CD4-positive, alpha-beta T cell (primary cell): ENCODE measurements at regions not wholly inside any gene's neighbourhood (a gene's known extent, or its start where the extent isn't known, plus 50 kb on each side); places are given as distances from the start of the nearest gene placed in this dataset.

Experiments
- ATAC-seq: fragments of 200-7000 bp; cut with Tn5 transposase; one replicate; pipeline ENCODE4 v1.10.0; 2022; ENCODE audit warnings: mild to moderate bottlenecking; ENCODE audit not compliant: poor library complexity
- CTCF ChIA-PET: fragments of 350-600 bp; sonication (Branson Sonifier 250); formaldehyde crosslinking; loops from one replicate; lab custom pipeline; 2021; ENCODE audit warnings: antibody characterized with exemption, inconsistent platforms; lab: Charles Lee
- POLR2A ChIA-PET: fragments of 350-600 bp; sonication (Branson Sonifier 250); formaldehyde crosslinking; loops from one replicate; lab custom pipeline; 2021; ENCODE audit warnings: antibody characterized with exemption, inconsistent platforms; lab: Charles Lee
- DNase-seq, 14 experiments: peaks; one replicate each; pipeline ENCODE4 v3.0.0-alpha.2; 2013 to 2020; ENCODE audit warnings: mixed read lengths in 2 of 14
- H3K27ac ChIP-seq, 2 donors: one replicate each; pipeline versions ENCODE4 v1.5.1 to v1.7.0; 2013; ENCODE audit warnings: low read length in 2 of 2, low read depth in 1 of 2, mild to moderate bottlenecking in 1 of 2
- H3K27me3 ChIP-seq, 2 experiments: 1 replicate in 1 of 2; 2 replicates in 1 of 2; pipeline versions ENCODE4 v1.6.1 to v1.7.0; 2013; ENCODE audit warnings: low read length in 2 of 2, control low read depth in 1 of 2, mild to moderate bottlenecking in 1 of 2, moderate library complexity in 1 of 2; ENCODE audit not compliant: insufficient read depth in 2 of 2, control insufficient read depth in 1 of 2
- H3K36me3 ChIP-seq: one replicate; pipeline ENCODE4 v1.6.1; 2013; ENCODE audit warnings: low read length, control low read depth; ENCODE audit not compliant: insufficient read depth
- H3K4me1 ChIP-seq: one replicate; pipeline ENCODE4 v1.6.1; 2013; ENCODE audit warnings: low read length, control low read depth; ENCODE audit not compliant: insufficient read depth
- H3K4me3 ChIP-seq: one replicate; pipeline ENCODE4 v1.5.1; 2013; ENCODE audit warnings: mild to moderate bottlenecking, low read length, moderate library complexity
- H3K9me3 ChIP-seq, 2 experiments: 1 replicate in 1 of 2; 2 replicates in 1 of 2; pipeline versions ENCODE4 v1.6.1 to v1.7.0; 2013; ENCODE audit warnings: low read length in 2 of 2, mild to moderate bottlenecking in 2 of 2, control low read depth in 1 of 2, moderate library complexity in 1 of 2; ENCODE audit not compliant: control insufficient read depth in 1 of 2, insufficient read depth in 1 of 2
- H3K27ac Mint-ChIP-seq: one replicate; pipeline ENCODE4 v1.8.0; 2020; ENCODE audit warnings: mixed read lengths
- H3K27me3 Mint-ChIP-seq: one replicate; pipeline ENCODE4 v1.8.0; 2021; ENCODE audit warnings: mixed read lengths
- H3K36me3 Mint-ChIP-seq: one replicate; pipeline ENCODE4 v1.8.0; 2021; ENCODE audit warnings: low read depth, mixed read lengths
- H3K4me1 Mint-ChIP-seq: one replicate; pipeline ENCODE4 v1.8.0; 2021; ENCODE audit warnings: low read depth, mixed read lengths
- H3K4me3 Mint-ChIP-seq: one replicate; pipeline ENCODE4 v1.8.0; 2020; ENCODE audit warnings: mild to moderate bottlenecking, mixed read lengths
- H3K9me3 Mint-ChIP-seq: one replicate; pipeline ENCODE4 v1.8.0; 2020; ENCODE audit warnings: mixed read lengths
- CTCF ChIP-seq: fragments of 200-600 bp; IDR thresholded peaks from one replicate; pipeline ENCODE4 v1.8.0; 2022; ENCODE audit warnings: antibody characterized with exemption, mild to moderate bottlenecking
- intact Hi-C, 2 experiments: fragments of 100-400 bp; cut with DNase I in 1 of 2; cut with micrococcal nuclease in 1 of 2; formaldehyde crosslinking; loops; one replicate each; pipeline versions ENCODE4 v1.15.1 to v1.9.0; 2023 to 2025; cut with DNase I, micrococcal nuclease

- Histone ChIP-seq H3K4me3 (no peak overlapping the region), H3K9me3 (no peaks in the 10 kb centered on the region), H3K27me3 (no peaks in the 10 kb centered on the region), H3K27ac (no peak overlapping the region), H3K4me1 (no peaks in the 10 kb centered on the region), H3K36me3 (no peaks in the 10 kb centered on the region)
- H3K9me3 Mint-ChIP-seq: no peaks in the 10 kb centered on the region
- no peak for TF ChIP-seq CTCF
- ATAC-seq (no peak), DNase-seq (no peak)
- H3K27me3 Mint-ChIP-seq: no peaks in the 10 kb centered on the region
- CTCF ChIA-PET: no interaction called here
- intact Hi-C loops: loop anchor here in 1 of 2 experiments (10.0 kb wide), 1 partner anchor 555 kb away; no protein-coding TSS in a partner anchor
- H3K4me3 Mint-ChIP-seq: no peak overlapping the region
- no peaks in the 10 kb centered on the region for H3K36me3 Mint-ChIP-seq
- POLR2A ChIA-PET: no interaction called here
- no peak overlapping the region for H3K27ac Mint-ChIP-seq
- peaks cover 6% of the 10 kb centered on the region for H3K4me1 Mint-ChIP-seq
Observed at GRCh38 chr13:22189176-22190048, 518.5 kb downstream of the FGF9 start.

- ChIA-PET POLR2A (no interaction called here), CTCF (no interaction called here)
- H3K4me3 Mint-ChIP-seq: no peak overlapping the region
- H3K27ac Mint-ChIP-seq: no peak overlapping the region
- ATAC-seq: no peak
- Histone ChIP-seq H3K4me3 (no peak overlapping the region), H3K9me3 (no peaks in the 10 kb centered on the region), H3K4me1 (no peaks in the 10 kb centered on the region), H3K27me3 (no peaks in the 10 kb centered on the region), H3K27ac (no peak overlapping the region), H3K36me3 (no peaks in the 10 kb centered on the region)
- intact Hi-C loops: no loop called here
- no peaks in the 10 kb centered on the region for H3K4me1 Mint-ChIP-seq
- no peaks in the 10 kb centered on the region for H3K36me3 Mint-ChIP-seq
- TF ChIP-seq CTCF: no peak
- H3K27me3 Mint-ChIP-seq: no peaks in the 10 kb centered on the region
- DNase-seq: no peak
- no peaks in the 10 kb centered on the region for H3K9me3 Mint-ChIP-seq
Observed at GRCh38 chr13:22193070-22193469, 522.2 kb downstream of the FGF9 start.

- Mint-ChIP-seq H3K36me3 (no peaks in the 10 kb centered on the region), H3K9me3 (no peaks in the 10 kb centered on the region), H3K27me3 (no peaks in the 10 kb centered on the region), H3K4me1 (no peaks in the 10 kb centered on the region), H3K4me3 (no peak overlapping the region), H3K27ac (no peak overlapping the region)
- no peaks in the 10 kb centered on the region for H3K9me3 ChIP-seq
- no peak overlapping the region for H3K27ac ChIP-seq
- H3K4me3 ChIP-seq: no peak overlapping the region
- no peaks in the 10 kb centered on the region for H3K4me1 ChIP-seq
- no peaks in the 10 kb centered on the region for H3K36me3 ChIP-seq
- ATAC-seq (no peak), DNase-seq (no peak)
- H3K27me3 ChIP-seq: no peaks in the 10 kb centered on the region
- POLR2A ChIA-PET: no interaction called here
- intact Hi-C loops: no loop called here
- CTCF ChIA-PET: no interaction called here
- no peak for TF ChIP-seq CTCF
Observed at GRCh38 chr13:22194106-22194805, 523.4 kb downstream of the FGF9 start.
